NCI-H1694 treated with DMSO at 0.1 percent for 48 hours (cell line): ENCODE measurements at regions not wholly inside any gene's neighbourhood (a gene's known extent, or its start where the extent isn't known, plus 50 kb on each side); places are given as distances from the start of the nearest gene placed in this dataset.
"Not testable (repeated sequence)": the region's sequence is repeated elsewhere in the genome, so short reads cannot be mapped to it uniquely, and the experiment has no call there.

ENCODE experiments used
- DNase-seq: peaks from one replicate; lab custom pipeline; 2025; lab: John Stamatoyannopoulos, UW

DNA sequence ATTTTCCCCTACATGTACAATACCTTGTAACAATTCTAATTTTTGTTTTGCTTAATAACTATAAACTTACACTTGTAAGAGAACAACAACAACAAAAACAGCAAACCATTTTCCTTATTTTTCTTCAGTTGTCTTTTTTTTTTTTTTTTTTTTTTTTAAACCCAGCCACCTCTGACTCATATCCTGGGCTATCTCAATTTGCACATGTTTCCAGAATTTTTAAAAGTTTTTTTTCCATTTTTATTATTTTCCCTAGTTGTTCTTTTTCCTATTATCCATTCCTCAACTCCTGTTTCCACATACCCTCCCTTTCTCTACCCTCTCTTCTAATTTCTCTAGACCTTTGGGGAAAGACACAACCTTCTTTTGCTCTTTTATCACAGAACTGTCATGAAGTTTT, 112.5 kb downstream of the EFEMP1 start:
- no peak for DNase-seq

DNA sequence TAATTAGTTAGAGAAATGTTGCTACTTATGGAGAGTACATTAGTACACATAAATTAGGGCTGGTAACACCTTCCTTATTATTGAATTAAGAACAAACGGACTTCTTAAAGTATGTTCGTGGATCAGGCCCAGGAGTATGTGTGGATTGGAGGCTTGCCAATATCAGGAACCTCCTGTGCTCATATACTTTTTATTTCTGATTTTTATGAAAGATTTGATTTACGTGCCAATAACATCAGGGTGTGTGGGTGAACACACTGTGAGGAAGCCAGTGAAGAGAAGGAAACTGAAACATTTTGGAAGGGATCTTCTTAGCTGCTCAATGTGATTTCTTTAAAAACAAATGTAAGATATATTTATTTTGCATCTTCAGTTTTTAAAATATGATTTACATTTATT, 113.0 kb downstream of the EFEMP1 start:
- DNase-seq: no peak

DNA sequence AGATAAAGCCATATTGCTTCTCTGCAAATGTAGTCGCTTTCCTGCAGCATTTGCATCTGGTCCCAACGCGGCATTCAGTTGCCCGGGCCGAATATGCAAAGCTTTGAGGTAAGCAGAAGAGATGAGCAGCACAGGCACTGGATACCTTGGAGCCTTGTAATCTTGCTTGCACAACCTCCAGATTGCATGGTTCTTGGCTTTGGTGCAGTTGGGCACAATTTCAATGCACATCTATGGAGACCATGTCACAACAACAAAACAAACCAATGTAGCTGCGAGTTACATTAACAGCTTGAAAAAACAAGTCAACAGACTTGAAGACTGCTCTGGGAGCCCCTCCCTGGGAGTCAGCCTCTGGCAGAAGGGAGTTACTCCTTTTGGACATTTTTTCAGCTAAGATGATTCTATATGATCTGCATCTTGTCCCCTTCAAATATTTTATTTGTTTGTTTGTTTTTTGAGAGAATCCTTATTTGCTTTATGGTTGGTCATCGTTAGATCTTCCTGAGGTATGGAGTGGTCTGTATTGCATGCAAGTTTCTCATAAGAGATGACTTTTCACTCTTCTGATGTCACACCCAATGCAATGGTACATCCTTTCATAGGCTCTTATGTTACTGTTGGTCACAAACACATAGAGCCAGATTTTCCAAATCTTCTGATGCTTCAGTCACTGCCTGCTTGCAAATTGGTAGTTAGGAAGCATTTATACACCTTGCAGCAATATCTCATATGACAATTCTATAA, 113.5 kb downstream of the EFEMP1 start:
- DNase-seq: no peak

DNA sequence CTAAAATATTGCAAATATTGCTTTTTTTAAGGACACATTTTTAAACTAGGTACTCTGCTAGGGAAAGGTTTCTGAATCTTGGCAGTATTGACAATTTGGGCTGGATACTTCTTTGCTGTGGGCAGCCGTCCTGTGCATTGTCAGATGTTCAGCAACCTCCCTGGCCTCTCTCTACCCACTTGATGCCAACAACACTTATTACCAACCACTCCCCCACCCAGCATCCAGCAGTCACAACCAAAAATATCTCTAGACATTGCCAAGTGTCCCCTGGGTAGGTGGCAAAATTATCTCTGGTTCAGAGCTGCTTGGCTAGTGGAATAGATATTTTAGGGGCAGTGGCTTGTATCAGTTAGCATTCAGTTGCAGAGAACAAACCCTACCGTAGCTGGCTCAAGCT, 114.3 kb upstream of the PNPT1 start:
- DNase-seq: no peak

DNA sequence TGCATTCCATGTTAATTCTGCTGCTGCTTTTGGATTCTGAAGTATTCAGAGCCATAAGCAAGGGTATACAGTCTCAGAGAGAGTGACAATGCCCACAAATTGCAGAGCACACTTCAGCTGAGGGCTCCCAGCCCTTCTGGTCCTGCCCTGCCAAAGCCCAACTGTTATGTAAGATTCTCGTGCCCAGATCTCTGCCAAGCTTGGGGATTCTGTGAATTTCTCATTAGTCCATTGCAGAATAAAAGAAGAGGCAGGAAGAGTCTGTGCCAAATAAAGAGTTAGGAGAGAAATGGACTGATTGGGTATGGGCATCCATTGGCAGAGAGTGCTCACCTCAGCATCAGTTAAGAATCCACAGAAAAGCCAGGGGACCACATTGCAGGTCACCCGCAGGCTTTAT, 112.0 kb upstream of the PNPT1 start:
- no peak for DNase-seq

DNA sequence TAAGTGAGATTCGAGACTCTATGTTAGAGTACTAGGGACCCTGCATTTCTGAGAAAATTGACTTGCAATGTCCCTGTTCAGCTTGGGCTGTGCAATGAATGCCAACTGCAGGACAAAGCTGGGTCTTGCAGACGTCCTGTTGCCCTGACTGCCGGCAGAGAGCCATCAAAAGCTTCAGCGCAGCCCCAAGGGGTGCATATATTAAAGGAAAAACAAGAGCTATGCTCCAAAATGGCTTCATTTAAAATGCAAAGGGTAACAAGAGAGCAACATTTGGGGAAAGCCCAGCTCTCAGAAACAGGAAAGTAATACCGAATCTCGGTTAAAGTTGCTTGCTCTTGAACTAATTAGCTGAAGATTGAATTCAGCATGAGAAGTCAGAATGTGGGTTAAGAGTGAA, 110.9 kb upstream of the PNPT1 start:
- DNase-seq: no peak

DNA sequence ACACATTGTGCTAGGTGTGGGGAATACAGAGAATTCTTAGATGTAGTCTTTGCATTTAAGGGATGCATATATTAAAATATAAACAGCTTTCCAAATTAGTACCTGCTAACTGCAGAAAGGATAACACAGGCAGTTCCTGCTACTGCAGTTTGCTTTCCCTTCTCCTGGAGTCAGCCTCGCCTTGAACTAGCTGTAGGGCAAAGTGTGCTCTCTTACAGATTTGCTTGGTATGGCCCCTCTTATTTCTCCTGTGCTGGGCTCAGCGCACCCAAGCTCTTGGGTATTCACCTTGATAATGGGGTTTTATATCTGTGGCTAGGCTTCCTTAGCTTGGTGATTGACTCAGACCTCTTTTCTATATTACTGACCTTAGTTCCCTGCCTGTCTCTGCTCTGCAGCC, 108.4 kb upstream of the PNPT1 start:
- DNase-seq: no peak

DNA sequence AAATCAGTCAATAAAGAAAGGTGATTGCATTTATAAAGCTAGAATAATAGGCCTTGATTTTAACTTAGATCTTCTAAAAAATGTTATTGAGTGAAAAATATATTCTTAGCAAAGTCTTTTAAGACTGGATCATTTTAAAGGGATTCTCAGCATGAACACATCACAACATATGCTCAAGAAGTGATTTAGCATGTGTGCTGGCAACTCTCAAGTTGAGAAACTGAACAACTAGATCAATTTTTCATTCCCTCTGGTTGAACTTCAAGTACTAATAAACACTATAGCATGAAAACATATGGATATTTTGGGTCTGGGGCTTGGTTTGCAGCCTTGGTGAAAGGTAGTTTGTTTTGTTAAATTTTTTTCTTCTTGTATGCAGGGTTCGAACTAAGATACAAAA, 107.8 kb upstream of the PNPT1 start:
- no peak for DNase-seq

DNA sequence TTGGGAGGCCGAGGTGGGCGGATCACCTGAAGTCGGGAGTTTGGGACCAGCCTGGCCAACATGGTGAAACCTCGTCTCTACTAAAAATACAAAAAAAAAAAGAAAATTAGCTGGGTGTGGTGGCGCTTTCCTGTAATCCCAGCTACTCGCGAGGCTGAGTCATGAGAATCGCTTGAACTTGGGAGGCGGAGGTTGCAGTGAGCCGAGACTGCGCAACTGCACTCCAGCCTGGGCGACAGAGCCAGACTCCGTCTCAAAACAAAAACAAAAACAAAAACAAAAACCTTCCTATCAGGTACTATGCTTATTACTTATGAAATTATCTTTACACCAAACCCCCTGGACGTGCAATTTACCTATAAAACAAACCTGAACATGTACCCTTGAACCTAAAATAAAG, 106.0 kb upstream of the PNPT1 start:
- DNase-seq: not testable (repeated sequence)

DNA sequence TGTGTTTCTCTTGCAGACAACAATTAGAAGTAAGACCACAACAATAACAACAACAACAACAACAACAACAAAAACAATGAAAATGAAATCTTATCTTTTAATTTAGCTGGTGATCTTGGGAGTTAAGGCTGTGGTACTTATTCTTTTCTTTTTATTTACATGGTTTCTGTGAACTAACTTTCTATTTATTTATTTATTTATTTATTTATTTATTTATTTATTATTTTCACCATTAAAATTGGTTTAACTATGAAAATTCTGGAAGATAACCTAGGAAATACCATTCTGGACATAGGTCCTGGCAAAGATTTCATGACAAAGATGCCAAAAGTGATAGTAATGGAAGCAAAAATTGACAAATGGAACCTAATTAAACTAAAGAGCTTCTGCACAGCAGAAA, 102.5 kb upstream of the PNPT1 start:
- no peak for DNase-seq

DNA sequence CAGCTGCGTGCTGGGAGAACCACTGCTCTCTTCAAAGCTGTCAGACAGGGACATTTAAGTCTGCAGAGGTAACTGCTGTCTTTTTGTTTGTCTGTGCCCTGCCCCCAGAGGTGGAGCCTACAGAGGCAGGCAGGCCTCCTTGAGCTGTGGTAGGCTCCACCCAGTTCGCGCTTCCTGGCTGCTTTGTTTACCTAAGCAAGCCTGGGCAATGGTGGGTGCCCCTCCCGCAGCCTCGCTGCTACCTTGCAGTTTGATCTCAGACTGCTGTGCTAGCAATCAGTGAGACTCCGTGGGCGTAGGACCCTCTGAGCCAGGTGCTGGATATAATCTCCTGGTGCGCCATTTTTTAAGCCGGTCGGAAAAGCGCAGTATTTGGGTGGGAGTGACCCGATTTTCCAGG, 100.0 kb upstream of the PNPT1 start:
- not testable (repeated sequence) for DNase-seq

DNA sequence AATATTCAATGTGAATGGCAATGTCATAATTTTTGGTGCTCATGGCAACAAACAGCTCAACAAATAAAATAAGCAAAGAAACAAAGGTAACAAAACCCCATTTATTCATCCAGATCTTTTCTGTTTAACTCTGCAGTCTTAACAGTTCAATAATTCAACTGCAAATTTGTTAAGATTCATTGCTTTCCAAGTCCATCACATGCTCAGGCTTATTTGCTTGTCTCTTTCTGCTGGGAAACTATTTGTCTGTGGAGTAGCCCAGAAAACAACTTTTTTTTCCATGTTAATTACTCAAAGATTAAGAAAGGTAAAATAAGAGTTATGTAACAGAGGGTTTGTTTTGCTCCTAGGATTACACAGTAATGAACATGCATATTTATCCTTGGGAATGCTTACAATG, 92.6 kb upstream of the PNPT1 start:
- DNase-seq: no peak

DNA sequence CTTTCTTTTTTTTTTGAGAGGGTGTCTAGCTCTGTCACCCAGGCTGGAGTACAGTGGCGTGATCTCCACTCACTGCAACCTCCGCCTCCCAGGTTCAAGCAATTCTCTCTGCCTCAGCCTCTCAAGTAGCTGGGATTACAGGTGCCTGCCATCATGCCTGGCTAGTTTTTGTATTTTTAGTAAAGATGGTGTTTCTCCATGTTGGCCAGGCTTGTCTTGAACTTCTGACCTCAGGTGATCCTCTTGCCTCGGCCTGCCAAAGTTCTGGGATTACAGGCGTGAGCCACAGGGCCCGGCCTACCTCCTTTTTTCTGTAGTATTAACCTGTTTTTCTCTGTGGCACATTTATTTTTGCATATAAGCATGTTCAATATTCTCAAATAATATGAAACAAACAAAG, 90.1 kb upstream of the PNPT1 start:
- DNase-seq: not testable (repeated sequence)

DNA sequence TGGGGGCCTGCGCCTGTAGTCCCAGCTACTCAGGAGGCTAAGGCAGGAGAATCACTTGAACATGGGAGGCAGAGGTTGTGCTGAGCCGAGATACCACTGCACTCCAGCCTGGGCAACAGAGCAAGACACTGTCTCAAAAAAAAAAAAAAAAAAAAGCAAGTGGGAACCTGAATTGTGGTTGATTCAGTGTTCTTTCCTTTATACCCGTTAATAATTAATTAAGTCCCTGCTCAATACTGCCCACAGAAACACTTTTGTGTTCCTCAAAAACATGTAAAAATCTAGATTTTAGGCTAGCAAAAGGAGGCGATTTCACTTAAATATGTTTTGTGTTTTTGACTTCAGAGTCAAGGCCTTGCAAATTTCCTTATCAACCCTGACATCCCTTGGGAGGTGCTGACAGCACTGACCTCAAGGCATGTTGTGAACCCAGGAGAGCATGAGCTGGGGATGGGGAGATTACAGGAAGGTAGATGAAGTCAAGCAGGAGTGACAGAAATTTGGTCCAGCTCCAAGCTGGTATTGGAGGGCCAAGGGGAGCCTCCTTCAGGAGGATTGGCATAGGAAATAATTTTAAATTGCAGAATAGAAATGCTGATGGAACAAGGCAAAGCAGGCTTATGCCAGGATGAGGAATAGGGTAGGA, 89.0 kb upstream of the PNPT1 start:
- DNase-seq: no peak

DNA sequence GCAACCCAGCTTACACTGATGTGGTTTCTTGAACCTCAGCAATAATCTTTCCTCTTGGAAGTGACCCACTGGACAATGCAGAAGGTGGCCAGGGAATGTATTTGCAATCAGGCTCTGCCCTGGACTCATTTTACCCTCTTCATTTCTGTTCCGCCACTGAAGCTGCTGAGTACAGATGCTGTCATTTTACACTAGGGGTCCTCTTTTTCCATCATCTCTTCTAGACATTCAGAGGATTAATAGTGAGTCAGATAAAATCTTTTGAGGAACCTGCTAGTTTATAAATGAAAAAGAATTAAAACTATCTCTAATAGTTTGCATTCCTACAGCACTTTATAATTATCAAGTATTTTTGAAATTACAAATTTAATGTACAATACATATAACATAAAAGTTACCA, 87.9 kb upstream of the PNPT1 start:
- no peak for DNase-seq

DNA sequence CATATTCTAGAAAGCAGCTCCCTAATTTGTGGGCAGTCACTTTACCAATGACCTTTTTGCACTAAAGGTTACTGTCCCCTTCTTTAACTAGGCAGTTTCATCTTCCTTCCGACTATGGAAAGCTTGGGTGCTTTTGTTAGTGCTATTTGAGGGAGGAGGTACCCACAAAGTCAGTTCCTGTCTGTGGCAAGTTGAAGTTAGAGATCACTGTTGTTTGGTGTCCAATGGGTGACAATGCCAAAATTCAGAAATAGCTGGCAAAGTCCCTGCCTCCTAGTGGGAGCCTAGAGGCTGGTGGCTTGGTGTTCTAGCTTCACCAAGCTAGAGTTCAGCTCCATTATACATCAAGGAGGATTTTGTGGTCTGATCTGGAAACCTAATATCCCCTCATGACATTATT, 87.1 kb upstream of the PNPT1 start:
- no peak for DNase-seq

DNA sequence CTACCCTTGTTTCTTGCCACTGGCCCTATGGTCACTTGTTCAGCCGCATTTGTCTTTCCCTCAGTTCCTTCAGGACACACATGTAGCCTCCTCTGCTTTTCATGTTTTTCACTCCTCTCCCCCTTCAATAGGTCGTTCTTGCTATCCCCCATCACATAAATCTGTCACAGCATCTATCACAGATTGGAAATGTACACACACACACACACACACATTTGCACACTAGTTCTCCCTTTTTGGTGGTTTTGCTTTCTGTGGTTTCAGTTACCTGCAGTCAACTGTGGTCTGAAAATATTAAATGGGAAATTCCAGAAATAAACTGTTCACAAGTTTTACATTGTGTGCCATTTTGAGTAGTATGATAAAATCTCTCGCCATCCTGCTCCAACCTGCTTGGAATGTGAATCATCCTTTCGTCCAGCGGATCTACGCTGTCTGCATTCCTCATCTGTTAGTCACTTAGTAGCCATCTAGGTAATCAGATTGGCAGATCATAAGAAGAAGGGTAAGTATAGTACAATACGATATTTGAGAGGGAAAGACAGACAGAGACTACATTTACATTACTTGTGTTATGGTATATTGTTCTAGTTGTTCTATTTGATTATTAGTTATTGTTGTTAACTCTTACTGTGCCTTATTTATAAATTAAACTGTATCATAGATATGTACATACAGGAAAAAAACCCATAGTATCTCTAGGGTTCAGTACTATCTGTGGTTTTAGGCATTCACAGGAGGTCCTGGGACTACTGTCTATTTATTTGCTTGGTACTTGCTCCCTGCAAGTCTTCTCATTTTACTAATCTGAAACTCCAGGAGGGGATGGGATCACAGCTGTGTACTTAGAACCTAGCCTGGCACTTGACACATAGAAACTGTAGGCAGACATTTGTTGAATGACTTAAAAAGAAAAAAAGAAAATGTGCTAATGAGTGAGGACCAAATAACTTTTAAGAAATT, 86.1 kb upstream of the PNPT1 start:
- no peak for DNase-seq

DNA sequence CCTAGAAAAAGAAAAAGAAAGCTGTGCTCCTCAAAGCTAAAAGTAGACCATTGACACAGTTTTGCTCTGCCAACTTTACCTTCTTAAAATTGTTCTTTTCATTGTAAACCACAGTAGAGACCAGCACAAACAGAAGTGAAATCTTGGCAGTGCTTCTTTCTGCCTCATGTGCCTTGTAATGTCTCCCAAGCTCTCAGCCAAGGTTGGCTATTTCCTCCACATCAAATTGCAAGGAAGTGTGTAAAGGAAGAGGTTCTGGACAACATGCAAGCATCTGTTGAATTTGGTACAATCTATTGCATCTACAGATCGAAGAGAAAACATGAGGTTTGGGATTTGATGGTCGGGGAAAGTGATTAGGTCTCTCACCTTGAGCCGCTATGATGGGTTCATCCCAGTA, 83.3 kb upstream of the PNPT1 start:
- no peak for DNase-seq

DNA sequence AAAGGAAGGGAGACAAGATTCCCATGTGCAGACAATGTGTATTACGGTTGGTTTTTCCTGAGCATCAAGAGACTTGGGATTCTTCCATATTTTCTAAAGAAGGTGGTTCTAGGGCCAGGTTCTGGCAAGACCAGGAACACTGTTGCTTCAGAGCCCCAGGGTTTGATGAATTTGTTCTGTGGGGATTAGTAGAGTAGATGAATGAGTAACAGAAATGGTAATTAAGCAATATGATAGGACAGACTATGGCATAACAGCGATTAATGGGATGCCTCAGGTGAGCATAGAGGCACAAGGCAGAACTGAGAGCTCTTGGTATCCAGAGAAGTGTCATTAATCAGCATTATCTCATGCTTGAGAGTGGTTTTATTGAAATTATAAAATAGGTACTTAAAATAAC, 82.8 kb upstream of the PNPT1 start:
- DNase-seq: no peak

DNA sequence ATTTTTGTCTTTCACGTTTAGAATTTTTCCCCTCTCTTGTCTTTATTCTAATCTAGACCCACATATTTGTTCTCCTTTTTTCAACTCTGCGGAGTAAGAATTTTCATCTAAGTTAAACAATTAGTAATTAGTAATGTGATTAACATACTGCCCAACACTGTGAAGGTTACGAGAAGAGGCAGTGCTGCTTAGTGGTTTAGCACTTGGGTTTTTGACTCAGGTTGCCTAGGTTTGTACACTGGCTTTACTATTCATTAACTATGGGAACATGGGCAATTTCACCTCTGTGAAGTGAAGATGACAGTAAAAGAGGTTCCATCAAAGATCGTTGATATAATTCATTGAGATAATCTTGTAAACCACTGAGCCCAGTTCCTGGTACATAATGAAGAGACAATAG, 82.2 kb upstream of the PNPT1 start:
- no peak for DNase-seq

DNA sequence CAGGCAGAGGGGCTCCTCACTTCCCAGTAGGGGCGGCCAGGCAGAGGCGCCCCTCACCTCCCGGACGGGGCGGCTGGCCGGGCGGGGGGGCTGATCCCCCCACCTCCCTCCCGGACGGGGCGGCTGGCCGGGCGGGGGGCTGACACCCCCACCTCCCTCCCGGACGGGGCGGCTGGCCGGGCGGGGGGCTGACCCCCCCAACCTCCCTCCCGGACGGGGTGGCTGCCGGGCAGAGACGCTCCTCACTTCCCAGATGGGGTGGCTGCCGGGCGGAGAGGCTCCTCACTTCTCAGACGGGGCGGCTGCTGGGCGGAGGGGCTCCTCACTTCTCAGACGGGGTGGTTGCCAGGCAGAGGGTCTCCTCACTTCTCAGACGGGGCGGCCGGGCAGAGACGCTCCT, 80.0 kb upstream of the PNPT1 start:
- not testable (repeated sequence) for DNase-seq

DNA sequence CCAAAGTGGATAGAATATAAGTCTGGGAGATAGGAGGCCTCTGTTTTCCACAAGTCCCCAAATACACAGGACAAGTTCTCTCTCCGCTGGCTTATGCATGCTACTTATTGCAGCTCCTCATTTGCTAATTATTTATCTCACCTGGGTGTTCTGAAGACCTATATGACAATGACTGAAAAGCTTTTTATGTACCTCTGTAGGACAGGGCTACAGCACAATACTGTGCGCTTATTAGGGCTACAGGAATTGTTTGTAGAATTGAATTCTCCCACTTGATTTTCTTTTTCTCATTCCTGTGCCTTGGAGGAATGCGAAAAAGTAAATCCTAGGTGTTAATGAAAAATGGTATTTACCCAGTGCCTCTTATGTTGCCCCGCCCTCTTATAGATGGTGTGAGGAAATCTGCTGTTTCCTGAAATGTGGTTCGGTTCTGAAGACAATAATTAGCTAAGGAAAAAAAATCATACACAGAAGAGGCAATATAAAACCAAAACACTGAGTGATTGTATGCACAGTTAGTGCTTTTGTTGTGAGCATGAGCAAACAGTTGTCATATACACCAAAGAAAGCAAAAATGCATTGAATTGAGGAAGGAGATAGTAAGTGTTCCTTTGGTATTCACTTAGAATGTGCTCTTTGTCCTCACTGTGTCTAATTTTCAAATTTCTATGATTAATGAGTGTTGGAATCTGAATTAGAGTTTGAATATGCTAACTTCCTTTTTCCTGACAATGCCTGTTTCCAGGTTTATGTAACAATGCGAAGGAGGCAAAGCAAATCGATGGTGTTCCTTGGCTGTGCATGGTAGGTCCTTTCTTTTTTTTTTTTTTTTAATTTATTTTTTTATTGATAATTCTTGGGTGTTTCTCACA, 78.7 kb upstream of the PNPT1 start:
- DNase-seq: no peak
